SW480 (cell line): ENCODE measurements at regions not wholly inside any gene's neighbourhood (a gene's known extent, or its start where the extent isn't known, plus 50 kb on each side); places are given as distances from the start of the nearest gene placed in this dataset.

ENCODE experiments used
- DNase-seq: peaks from one replicate; pipeline ENCODE4 v3.0.0-alpha.2; 2016; ENCODE audit warnings: low spot score

GRCh38 chr6:153231048-153231646, 100.1 kb upstream of the RGS17 start:
- DNase-seq: peak; percentile 7

GRCh38 chr6:153218184-153218792, 87.2 kb upstream of the RGS17 start:
- no peak for DNase-seq

- no peak for DNase-seq
Observed at GRCh38 chr6:153216789-153217188, 85.7 kb upstream of the RGS17 start.

- DNase-seq: no peak
Observed at GRCh38 chr6:153215242-153215641, 84.2 kb upstream of the RGS17 start.

GRCh38 chr6:153214436-153214835, 83.4 kb upstream of the RGS17 start:
- DNase-seq: no peak

GRCh38 chr6:153210083-153210482, 79.0 kb upstream of the RGS17 start:
- DNase-seq: no peak

- DNase-seq: no peak
Observed at GRCh38 chr6:153208706-153209105, 77.6 kb upstream of the RGS17 start.

- no peak for DNase-seq
Observed at GRCh38 chr6:153207617-153208016, 76.5 kb upstream of the RGS17 start.

- no peak for DNase-seq
Observed at GRCh38 chr6:153207006-153207405, 75.9 kb upstream of the RGS17 start.

GRCh38 chr6:153192943-153193885, 62.1 kb upstream of the RGS17 start:
- DNase-seq: no peak

- DNase-seq: no peak
Observed at GRCh38 chr6:153183925-153184324, 52.8 kb upstream of the RGS17 start.
